Testis (tissue), 2 donors: ENCODE measurements at regions not wholly inside any gene's neighbourhood (a gene's known extent, or its start where the extent isn't known, plus 50 kb on each side); places are given as distances from the start of the nearest gene placed in this dataset.

Source experiments
- POLR2A ChIP-seq: fragments of 450-650 bp; IDR thresholded peaks from one replicate; pipeline ENCODE4 v1.6.1; 2017; ENCODE audit warnings: antibody characterized with exemption, mild to moderate bottlenecking, moderate library complexity
- TF ChIP-seq, protein P1 (sequence below), 3 experiments: fragments of 450-650 bp in 2 of 3; fragments of 200-600 bp in 1 of 3; sonication (generic) in 1 of 3; IDR thresholded peaks; one replicate each; pipeline ENCODE4 v1.5.1; 2016 to 2019; ENCODE audit warnings: antibody characterized with exemption in 3 of 3, mild to moderate bottlenecking in 2 of 3, moderate library complexity in 1 of 3

DNA sequence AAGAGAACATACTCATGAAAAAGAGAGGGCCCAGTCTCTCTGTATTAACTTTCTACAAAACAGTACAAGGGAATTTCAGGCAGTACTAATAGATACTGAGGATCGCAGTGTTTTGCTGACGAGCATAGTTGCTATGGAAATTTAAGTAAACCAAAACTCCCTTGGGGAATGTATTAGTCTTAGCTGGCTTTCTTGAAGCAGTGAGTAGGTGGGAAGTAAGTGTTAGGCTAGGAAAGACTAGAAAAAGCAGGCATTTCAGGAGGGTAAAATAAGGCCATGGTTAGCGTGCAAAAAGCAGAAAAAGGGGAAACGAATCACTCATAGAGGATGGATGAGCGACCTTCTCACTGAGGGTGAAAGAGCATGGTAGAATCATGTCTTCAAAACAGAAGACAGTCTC is 84.3 kb upstream of the ACTBL2 start:
- TF ChIP-seq, protein P1, sequence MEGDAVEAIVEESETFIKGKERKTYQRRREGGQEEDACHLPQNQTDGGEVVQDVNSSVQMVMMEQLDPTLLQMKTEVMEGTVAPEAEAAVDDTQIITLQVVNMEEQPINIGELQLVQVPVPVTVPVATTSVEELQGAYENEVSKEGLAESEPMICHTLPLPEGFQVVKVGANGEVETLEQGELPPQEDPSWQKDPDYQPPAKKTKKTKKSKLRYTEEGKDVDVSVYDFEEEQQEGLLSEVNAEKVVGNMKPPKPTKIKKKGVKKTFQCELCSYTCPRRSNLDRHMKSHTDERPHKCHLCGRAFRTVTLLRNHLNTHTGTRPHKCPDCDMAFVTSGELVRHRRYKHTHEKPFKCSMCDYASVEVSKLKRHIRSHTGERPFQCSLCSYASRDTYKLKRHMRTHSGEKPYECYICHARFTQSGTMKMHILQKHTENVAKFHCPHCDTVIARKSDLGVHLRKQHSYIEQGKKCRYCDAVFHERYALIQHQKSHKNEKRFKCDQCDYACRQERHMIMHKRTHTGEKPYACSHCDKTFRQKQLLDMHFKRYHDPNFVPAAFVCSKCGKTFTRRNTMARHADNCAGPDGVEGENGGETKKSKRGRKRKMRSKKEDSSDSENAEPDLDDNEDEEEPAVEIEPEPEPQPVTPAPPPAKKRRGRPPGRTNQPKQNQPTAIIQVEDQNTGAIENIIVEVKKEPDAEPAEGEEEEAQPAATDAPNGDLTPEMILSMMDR (IDR thresholded peaks at IDR 0.05), result no peak
- no peak for TF ChIP-seq POLR2A
